ENCODE measurements at regions not wholly inside any gene's neighbourhood (a gene's known extent, or its start where the extent isn't known, plus 50 kb on each side); places are given as distances from the start of the nearest gene placed in this dataset.

GRCh38 chr4:155564086-155564485, 102.6 kb upstream of the GUCY1A1 start:
- DNase-seq (ENCODE audit: low spot score) = no peak

GRCh38 chr4:155559915-155560314, 106.7 kb upstream of the GUCY1A1 start:
- no peak for DNase-seq (ENCODE audit: low spot score)

GRCh38 chr4:155552180-155552579, 114.5 kb upstream of the GUCY1A1 start:
- DNase-seq (ENCODE audit: low spot score) = no peak

- DNase-seq (ENCODE audit: low spot score) = peak; percentile 19
Observed at GRCh38 chr4:155548173-155548572, 118.5 kb upstream of the GUCY1A1 start.

- no peak for DNase-seq (ENCODE audit: low spot score)
Observed at GRCh38 chr4:155546451-155546850, 120.2 kb upstream of the GUCY1A1 start.

- DNase-seq (ENCODE audit: low spot score) = no peak
Observed at GRCh38 chr4:155545456-155545855, 121.2 kb upstream of the GUCY1A1 start.

- DNase-seq (ENCODE audit: low spot score) = no peak
Observed at GRCh38 chr4:155544547-155544946, 122.1 kb upstream of the GUCY1A1 start.

GRCh38 chr4:155543126-155543765, 123.4 kb upstream of the GUCY1A1 start:
- DNase-seq (ENCODE audit: low spot score) = peak; percentile 59

GRCh38 chr4:155542415-155542814, 124.2 kb upstream of the GUCY1A1 start:
- no peak for DNase-seq (ENCODE audit: low spot score)

- DNase-seq (ENCODE audit: low spot score) = no peak
Observed at GRCh38 chr4:155541716-155542115, 124.9 kb upstream of the GUCY1A1 start.

- DNase-seq (ENCODE audit: low spot score) = no peak
Observed at GRCh38 chr4:155540698-155541097, 126.0 kb upstream of the GUCY1A1 start.

GRCh38 chr4:155539746-155540145, 126.9 kb upstream of the GUCY1A1 start:
- no peak for DNase-seq (ENCODE audit: low spot score)

- no peak for DNase-seq (ENCODE audit: low spot score)
Observed at GRCh38 chr4:155535802-155536454, 130.7 kb upstream of the GUCY1A1 start.

- DNase-seq (ENCODE audit: low spot score) = no peak
Observed at GRCh38 chr4:155532373-155533085, 134.1 kb upstream of the GUCY1A1 start.

- no peak for DNase-seq (ENCODE audit: low spot score)
Observed at GRCh38 chr4:155530857-155531256, 135.8 kb upstream of the GUCY1A1 start.

- no peak for DNase-seq (ENCODE audit: low spot score)
Observed at GRCh38 chr4:155530290-155530689, 136.4 kb upstream of the GUCY1A1 start.

GRCh38 chr4:155529716-155530115, 136.9 kb upstream of the GUCY1A1 start:
- DNase-seq (ENCODE audit: low spot score) = no peak

- DNase-seq (ENCODE audit: low spot score) = peak; percentile 14
Observed at GRCh38 chr4:155529272-155529671, 137.4 kb upstream of the GUCY1A1 start.

GRCh38 chr4:155526452-155527169, 140.0 kb upstream of the GUCY1A1 start:
- no peak for DNase-seq (ENCODE audit: low spot score)

GRCh38 chr4:155524926-155525455, 141.7 kb upstream of the GUCY1A1 start:
- no peak for DNase-seq (ENCODE audit: low spot score)

GRCh38 chr4:155523358-155523757, 143.3 kb upstream of the GUCY1A1 start:
- DNase-seq (ENCODE audit: low spot score) = no peak

GRCh38 chr4:155522201-155522600, 144.4 kb upstream of the GUCY1A1 start:
- DNase-seq (ENCODE audit: low spot score) = no peak

Data from AG08395 (cell line).